GM19238 (cell line): ENCODE measurements at regions not wholly inside any gene's neighbourhood (a gene's known extent, or its start where the extent isn't known, plus 50 kb on each side); places are given as distances from the start of the nearest gene placed in this dataset.
"Not testable (repeated sequence)": the region's sequence is repeated elsewhere in the genome, so short reads cannot be mapped to it uniquely, and the experiment has no call there.

Experiments
- DNase-seq: peaks from one replicate; pipeline ENCODE4 v3.0.0; 2011; ENCODE audit warnings: low spot score; ENCODE audit not compliant: insufficient read length

- no peak for DNase-seq
Measured at GRCh38 chr9:38130724-38131123, 61.7 kb upstream of the SHB start.

- no peak for DNase-seq
Measured at GRCh38 chr9:38129366-38129765, 60.3 kb upstream of the SHB start.

GRCh38 chr9:38128752-38129270, 59.8 kb upstream of the SHB start:
- no peak for DNase-seq

GRCh38 chr9:38127271-38127839, 58.3 kb upstream of the SHB start:
- DNase-seq: no peak

- no peak for DNase-seq
Measured at GRCh38 chr9:38126730-38127129, 57.7 kb upstream of the SHB start.

GRCh38 chr9:38125889-38126288, 56.9 kb upstream of the SHB start:
- DNase-seq: no peak

GRCh38 chr9:38123359-38123758, 54.3 kb upstream of the SHB start:
- DNase-seq: not testable (repeated sequence)

- DNase-seq: no peak
Measured at GRCh38 chr9:38120961-38121360, 51.9 kb upstream of the SHB start.

- no peak for DNase-seq
Measured at GRCh38 chr9:38119560-38120236, 50.7 kb upstream of the SHB start.

GRCh38 chr9:38118862-38119438, 49.9 kb upstream of the SHB start:
- no peak for DNase-seq
